GM20000 (cell line): ENCODE measurements at regions not wholly inside any gene's neighbourhood (a gene's known extent, or its start where the extent isn't known, plus 50 kb on each side); places are given as distances from the start of the nearest gene placed in this dataset.

Experiments
- DNase-seq: peaks from one replicate; pipeline ENCODE4 v3.0.0; 2012; ENCODE audit warnings: low spot score
- TF ChIP-seq, protein P1 (sequence below): IDR thresholded peaks from 2 replicates; pipeline ENCODE4 v1.5.1; 2012; ENCODE audit warnings: mild to moderate bottlenecking, control low read depth; ENCODE audit errors: extremely low read depth, missing control alignments

DNA sequence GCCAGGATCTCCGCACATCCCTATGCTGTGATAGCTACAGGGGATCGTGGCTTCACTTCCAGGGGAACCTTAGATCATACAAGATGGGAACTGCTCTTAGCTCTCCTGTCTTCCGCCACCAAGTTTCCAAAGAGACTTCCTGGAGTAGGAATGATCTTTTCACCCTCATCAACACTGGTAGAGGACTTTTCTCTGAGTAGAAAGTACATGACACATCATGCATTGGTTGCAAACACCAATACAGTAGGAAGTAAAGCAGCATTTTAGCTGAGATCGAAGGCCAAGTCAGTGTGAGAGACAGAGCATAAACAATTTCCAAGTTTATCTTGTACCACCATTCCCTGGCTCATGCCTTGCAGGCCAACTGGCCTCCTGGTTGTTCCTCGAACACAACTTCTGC, 113.1 kb upstream of the NEDD9 start:
- no peak for DNase-seq
- TF ChIP-seq, protein P1, sequence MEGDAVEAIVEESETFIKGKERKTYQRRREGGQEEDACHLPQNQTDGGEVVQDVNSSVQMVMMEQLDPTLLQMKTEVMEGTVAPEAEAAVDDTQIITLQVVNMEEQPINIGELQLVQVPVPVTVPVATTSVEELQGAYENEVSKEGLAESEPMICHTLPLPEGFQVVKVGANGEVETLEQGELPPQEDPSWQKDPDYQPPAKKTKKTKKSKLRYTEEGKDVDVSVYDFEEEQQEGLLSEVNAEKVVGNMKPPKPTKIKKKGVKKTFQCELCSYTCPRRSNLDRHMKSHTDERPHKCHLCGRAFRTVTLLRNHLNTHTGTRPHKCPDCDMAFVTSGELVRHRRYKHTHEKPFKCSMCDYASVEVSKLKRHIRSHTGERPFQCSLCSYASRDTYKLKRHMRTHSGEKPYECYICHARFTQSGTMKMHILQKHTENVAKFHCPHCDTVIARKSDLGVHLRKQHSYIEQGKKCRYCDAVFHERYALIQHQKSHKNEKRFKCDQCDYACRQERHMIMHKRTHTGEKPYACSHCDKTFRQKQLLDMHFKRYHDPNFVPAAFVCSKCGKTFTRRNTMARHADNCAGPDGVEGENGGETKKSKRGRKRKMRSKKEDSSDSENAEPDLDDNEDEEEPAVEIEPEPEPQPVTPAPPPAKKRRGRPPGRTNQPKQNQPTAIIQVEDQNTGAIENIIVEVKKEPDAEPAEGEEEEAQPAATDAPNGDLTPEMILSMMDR: no peak

DNA sequence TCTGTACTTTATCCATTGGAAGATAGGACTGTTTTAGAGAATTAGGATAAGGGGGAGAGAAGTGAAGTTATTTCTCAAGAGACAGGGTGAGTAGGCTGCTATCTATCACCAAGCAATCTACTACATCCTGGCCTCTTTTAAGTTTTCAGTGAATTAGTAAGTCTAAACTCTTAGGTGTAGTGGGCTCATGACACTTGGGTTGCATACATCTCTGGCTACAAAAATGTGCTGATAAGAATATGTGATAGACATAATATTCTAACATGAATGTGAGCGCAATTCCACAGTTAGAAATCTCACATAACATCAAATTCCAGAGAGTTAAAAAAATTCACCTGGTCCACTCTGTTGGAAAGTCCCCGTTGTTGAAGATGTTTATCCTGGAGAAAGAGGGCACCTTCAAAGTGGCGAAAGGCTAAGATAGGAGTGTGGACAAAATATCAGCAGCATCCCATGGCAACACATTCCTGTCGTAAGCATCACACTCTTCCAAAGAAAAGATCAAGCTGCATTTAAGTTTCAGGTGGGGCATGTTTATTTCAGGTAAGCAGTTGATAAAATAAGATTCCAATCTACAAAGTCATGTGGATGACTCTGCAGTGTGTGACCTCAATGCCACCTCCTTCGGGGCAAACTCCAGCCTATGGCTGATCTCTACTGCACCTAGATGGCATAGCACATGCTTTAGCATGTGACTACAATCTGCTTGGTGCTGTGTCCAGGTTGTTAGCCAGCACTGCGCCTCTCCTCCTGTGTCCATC, 111.7 kb upstream of the NEDD9 start:
- DNase-seq: no peak

DNA sequence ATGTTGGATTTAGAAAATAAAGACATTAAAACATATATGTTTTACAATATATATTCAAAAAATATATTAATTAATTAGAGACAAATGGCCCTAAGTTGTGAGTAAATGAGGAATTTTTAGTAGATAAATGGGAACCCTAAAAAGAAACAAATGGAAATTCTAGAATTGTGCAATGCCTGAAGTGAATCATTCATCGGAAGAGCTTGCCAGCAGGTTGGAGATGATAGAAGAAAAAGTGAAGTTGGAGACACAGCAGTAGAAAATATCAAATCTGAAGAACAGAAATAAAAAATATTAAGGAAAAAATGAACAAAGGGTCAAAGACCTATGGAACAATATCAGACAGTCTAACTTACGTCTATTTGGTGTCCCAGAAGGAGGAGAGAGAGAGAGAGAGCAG, 109.4 kb upstream of the NEDD9 start:
- TF ChIP-seq, protein P1: no peak
- no peak for DNase-seq

More for the DNA sequence above, 111.7 kb upstream of the NEDD9 start:
- TF ChIP-seq, protein P1: no peak

DNA sequence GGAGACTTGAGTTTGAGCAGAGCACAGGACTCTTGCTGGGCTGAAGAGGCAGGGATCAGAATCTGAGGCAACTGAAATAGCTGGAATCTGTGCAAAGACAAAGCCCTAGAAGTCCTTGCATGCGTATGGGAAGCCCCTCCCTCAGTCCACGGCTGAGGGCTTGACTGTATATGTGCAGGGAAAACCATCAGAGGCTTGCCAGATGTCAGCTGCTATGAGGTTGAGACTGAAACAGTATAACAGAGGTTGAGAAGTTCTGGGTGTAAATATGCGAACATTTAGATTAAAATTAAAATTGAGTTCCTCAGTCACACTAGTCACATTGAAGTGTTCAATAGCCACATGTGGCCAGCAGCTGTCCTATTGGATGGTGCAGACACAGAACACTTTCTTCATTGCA, 108.8 kb upstream of the NEDD9 start:
- DNase-seq: no peak
- TF ChIP-seq, protein P1: no peak

DNA sequence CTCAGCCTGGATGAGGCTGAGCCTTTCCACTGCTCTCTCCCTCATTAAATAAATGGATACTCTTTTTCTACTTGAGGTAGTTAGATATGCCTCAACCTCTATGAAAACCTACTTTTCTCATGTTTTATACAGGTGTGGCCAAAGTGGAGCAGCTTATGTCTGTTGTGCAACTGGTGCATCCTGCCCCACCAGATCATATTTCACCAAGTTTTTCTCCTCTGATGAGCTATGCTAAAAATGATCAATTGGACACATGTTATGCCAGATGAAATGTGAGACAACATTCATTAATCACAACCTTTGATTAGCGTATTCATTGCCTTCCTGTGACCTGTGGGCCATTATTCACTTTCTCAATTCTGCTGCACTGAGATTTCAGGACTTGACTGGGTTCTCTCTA, 106.9 kb upstream of the NEDD9 start:
- no peak for DNase-seq
- TF ChIP-seq, protein P1: no peak

DNA sequence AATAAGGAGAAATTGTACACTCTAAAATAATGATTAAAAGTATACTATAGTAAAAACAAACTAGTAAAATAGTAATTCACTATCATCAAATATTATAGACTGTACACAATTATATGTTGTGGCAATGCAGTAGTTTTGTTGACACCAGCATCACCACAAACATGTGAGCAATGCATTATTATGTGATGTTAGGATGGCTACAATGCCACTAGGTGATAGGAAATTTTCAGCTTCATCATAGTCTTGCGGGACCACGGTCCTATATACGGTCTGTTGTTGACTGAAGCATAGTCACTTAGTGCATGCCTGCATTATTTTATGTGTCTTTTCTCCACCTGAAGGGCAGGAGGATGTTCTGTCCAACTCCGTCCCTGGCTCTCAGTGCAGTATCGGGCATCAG, 104.8 kb upstream of the NEDD9 start:
- TF ChIP-seq, protein P1: no peak

DNA sequence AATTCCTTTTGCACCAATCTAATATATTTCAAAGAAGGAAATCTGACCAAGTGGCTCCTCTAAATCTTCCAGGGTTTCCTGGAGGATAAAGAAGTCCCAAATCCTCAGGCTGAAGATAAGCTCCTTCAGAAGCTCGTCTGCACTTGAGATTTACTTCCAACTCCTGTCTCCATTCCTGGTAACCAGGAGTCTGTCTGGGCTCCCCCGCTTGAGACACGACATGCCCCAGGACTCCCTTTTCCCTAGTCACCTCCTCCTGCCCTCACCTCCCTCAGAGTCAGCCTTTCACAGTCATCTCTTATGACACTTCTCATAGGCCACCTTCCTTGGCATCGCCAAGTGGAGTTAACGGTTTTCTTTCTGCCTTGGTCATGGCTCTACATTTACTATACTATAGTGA, 103.4 kb upstream of the NEDD9 start:
- DNase-seq: no peak

More for the DNA sequence above, 104.8 kb upstream of the NEDD9 start:
- no peak for DNase-seq

More for the DNA sequence above, 103.4 kb upstream of the NEDD9 start:
- TF ChIP-seq, protein P1: no peak
